ENCODE measurements at regions not wholly inside any gene's neighbourhood (a gene's known extent, or its start where the extent isn't known, plus 50 kb on each side); places are given as distances from the start of the nearest gene placed in this dataset.

- TF ChIP-seq CTCF (IDR thresholded peaks at IDR 0.05) = no peak
- TF ChIP-seq POLR2A (IDR thresholded peaks at IDR 0.05) = no peak
These were observed 167.7 kb downstream of the TDRD15 start for GRCh38 chr2:21291426-21291825.

All from testis (tissue), 2 donors.